ENCODE measurements at regions not wholly inside any gene's neighbourhood (a gene's known extent, or its start where the extent isn't known, plus 50 kb on each side); places are given as distances from the start of the nearest gene placed in this dataset.

DNA sequence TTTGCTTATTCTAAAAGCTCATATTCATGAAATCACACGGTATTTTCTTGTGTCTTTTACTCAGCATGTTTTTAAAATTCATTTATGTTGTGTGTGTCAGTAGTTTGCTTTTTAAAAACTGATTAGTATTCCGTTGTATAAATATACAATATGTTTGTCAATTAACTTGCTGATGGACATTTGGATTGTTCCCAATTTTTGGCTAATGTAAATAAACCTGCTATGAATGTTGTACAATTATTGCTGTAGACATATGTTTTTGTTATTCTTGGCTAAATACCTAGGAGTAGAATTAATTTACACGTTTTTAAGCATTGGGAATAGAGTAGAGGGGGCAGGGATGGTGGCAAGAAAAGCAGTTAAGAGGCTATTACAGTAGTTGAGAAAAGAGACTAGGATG, 199.5 kb upstream of the CCL2 start:
- no peaks in the 10 kb centered on the region for H3K4me1 Mint-ChIP-seq (ENCODE audit: low read depth, unreplicated experiment)
- no peak overlapping the region for H3K4me3 Mint-ChIP-seq (ENCODE audit: unreplicated experiment)
- H3K9me3 Mint-ChIP-seq (ENCODE audit: unreplicated experiment): no peaks in the 10 kb centered on the region
- no peak overlapping the region for H3K27ac Mint-ChIP-seq (ENCODE audit: unreplicated experiment)
- DNase-seq: no peak
- no peaks in the 10 kb centered on the region for H3K27me3 Mint-ChIP-seq (ENCODE audit: unreplicated experiment)
- peaks cover 10% of the 10 kb centered on the region for H3K36me3 Mint-ChIP-seq (ENCODE audit: unreplicated experiment)
- TF ChIP-seq, protein P1, sequence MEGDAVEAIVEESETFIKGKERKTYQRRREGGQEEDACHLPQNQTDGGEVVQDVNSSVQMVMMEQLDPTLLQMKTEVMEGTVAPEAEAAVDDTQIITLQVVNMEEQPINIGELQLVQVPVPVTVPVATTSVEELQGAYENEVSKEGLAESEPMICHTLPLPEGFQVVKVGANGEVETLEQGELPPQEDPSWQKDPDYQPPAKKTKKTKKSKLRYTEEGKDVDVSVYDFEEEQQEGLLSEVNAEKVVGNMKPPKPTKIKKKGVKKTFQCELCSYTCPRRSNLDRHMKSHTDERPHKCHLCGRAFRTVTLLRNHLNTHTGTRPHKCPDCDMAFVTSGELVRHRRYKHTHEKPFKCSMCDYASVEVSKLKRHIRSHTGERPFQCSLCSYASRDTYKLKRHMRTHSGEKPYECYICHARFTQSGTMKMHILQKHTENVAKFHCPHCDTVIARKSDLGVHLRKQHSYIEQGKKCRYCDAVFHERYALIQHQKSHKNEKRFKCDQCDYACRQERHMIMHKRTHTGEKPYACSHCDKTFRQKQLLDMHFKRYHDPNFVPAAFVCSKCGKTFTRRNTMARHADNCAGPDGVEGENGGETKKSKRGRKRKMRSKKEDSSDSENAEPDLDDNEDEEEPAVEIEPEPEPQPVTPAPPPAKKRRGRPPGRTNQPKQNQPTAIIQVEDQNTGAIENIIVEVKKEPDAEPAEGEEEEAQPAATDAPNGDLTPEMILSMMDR (IDR thresholded peaks at IDR 0.05; ENCODE audit: partially characterized antibody, unreplicated experiment): no peak

DNA sequence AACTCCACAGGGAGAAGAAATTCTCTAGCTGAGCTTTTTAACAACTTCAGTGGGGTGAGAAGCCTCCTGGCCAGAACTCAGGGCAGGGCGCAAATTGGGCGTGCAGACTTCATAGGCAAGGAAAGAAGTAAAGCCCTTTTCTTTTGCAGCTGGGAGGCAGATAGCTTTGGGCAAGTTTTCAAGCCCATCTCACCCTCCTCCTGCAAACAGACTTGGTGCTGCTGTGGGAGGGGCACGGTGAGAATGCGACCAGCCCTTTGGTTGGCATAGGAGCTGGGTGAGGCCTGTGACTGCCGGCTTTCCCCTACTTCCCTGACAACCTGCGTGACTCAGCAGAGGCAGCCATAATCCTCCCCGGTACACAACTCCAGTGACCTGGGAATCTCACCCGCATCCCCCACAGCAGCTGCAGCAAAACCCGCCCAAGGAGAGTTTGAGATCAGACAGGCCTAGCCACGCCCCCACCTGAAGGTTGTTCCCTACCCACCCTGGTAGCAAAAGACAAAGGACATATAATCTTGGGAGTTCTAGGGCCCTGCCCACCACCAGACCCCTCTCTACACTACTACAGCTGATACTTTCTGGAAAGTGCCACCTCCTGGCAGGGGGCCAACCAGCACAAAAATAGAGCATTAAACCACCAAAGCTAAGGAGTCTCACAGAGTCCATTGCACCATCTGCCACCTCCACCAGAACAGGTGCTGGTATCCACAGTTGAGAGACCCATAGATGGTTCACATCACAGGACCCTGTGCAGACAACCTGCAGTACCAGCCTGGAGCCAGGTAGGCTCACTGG, 195.5 kb upstream of the CCL2 start:
- no peaks in the 10 kb centered on the region for H3K4me1 Mint-ChIP-seq (ENCODE audit: low read depth, unreplicated experiment)
- no peak for DNase-seq
- TF ChIP-seq, protein P1 (IDR thresholded peaks at IDR 0.05; ENCODE audit: partially characterized antibody, unreplicated experiment): no peak
- no peaks in the 10 kb centered on the region for H3K27me3 Mint-ChIP-seq (ENCODE audit: unreplicated experiment)
- peaks cover 4% of the 10 kb centered on the region for H3K9me3 Mint-ChIP-seq (ENCODE audit: unreplicated experiment)
- no peak overlapping the region for H3K27ac Mint-ChIP-seq (ENCODE audit: unreplicated experiment)
- no peak overlapping the region for H3K4me3 Mint-ChIP-seq (ENCODE audit: unreplicated experiment)
- peaks cover 22% of the 10 kb centered on the region for H3K36me3 Mint-ChIP-seq (ENCODE audit: unreplicated experiment)

DNA sequence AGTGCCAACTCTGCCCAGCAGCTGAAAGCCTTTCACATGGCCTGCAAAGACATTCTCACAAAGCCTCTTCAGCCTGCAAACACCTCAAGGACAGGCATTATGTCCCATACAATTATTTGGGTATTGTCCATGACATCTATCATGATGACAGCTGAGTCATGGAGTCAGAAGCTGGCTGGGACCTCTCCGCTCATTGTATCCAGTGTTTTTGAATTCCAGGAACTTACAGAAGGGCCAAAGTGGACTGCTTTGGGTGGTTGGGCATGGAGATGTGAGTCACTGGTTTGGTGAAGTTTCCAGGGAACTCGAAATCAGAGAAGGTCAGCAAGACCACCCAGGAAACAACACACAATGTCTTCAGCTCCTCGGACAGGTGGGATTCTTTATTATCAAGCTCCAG, 188.6 kb upstream of the CCL2 start:
- TF ChIP-seq, protein P1 (IDR thresholded peaks at IDR 0.05; ENCODE audit: partially characterized antibody, unreplicated experiment): no peak
- peaks cover 1% of the 10 kb centered on the region for H3K27me3 Mint-ChIP-seq (ENCODE audit: unreplicated experiment)
- peaks cover 8% of the 10 kb centered on the region for H3K36me3 Mint-ChIP-seq (ENCODE audit: unreplicated experiment)

DNA sequence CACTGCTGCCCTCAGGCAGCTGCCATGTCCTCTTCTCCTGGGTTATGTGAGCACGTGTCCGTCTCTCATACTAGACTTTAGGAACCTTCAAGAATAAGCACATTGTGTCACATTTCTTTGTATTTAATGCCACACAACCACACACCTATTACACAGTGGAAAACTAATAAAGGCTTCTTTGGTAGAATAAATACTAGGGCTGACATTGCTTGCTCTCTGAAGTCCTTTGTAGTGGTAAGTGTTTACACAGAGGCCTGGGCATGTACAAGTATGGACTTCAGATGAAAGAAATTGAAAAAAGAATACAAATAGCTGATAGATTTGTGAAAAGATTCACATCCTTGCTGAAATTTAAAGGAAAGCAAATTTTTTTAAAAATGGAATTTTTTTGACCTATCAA, 188.1 kb upstream of the CCL2 start:
- H3K27ac Mint-ChIP-seq (ENCODE audit: unreplicated experiment): no peak overlapping the region

More for the DNA sequence above, 188.6 kb upstream of the CCL2 start:
- Mint-ChIP-seq H3K4me3 (ENCODE audit: unreplicated experiment) (no peak overlapping the region), H3K9me3 (ENCODE audit: unreplicated experiment) (peaks cover 8% of the 10 kb centered on the region), H3K27ac (ENCODE audit: unreplicated experiment) (no peak overlapping the region), H3K4me1 (ENCODE audit: low read depth, unreplicated experiment) (no peaks in the 10 kb centered on the region)
- DNase-seq: no peak

DNA sequence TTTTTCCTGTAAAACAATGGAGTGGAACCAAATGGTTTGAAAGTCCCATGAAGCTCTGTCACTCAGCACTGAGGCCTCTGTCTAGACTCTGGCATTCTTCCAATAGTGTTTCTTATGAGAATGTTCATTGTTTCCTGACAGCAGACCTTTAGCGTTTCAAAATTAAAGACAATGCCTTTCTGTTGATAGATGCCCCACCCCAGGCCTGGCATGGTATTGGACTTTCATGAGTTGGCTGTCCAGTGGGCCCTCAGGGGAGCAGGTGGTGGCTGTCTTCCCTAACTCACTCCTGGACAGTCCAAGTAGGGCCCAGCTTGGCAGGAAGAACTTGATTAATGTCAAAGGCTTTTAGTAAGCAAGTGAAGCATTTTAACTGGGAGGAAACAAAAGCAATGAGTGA, 186.5 kb upstream of the CCL2 start:
- H3K36me3 Mint-ChIP-seq (ENCODE audit: unreplicated experiment): peaks cover 8% of the 10 kb centered on the region
- TF ChIP-seq, protein P1 (IDR thresholded peaks at IDR 0.05; ENCODE audit: partially characterized antibody, unreplicated experiment): no peak
- no peak for DNase-seq
- peaks cover 10% of the 10 kb centered on the region for H3K9me3 Mint-ChIP-seq (ENCODE audit: unreplicated experiment)
- peaks cover 3% of the 10 kb centered on the region for H3K4me1 Mint-ChIP-seq (ENCODE audit: low read depth, unreplicated experiment)
- H3K4me3 Mint-ChIP-seq (ENCODE audit: unreplicated experiment): no peak overlapping the region
- H3K27me3 Mint-ChIP-seq (ENCODE audit: unreplicated experiment): peaks cover 1% of the 10 kb centered on the region
- H3K27ac Mint-ChIP-seq (ENCODE audit: unreplicated experiment): no peak overlapping the region

More for the DNA sequence above, 188.1 kb upstream of the CCL2 start:
- H3K27me3 Mint-ChIP-seq (ENCODE audit: unreplicated experiment): peaks cover 1% of the 10 kb centered on the region
- H3K36me3 Mint-ChIP-seq (ENCODE audit: unreplicated experiment): peaks cover 8% of the 10 kb centered on the region
- H3K9me3 Mint-ChIP-seq (ENCODE audit: unreplicated experiment): peaks cover 11% of the 10 kb centered on the region
- DNase-seq: no peak
- no peak overlapping the region for H3K4me3 Mint-ChIP-seq (ENCODE audit: unreplicated experiment)
- H3K4me1 Mint-ChIP-seq (ENCODE audit: low read depth, unreplicated experiment): peaks cover 3% of the 10 kb centered on the region
- TF ChIP-seq, protein P1 (IDR thresholded peaks at IDR 0.05; ENCODE audit: partially characterized antibody, unreplicated experiment): no peak

Data from glutamatergic neuron (in vitro differentiated cells).